ENCODE measurements at regions not wholly inside any gene's neighbourhood (a gene's known extent, or its start where the extent isn't known, plus 50 kb on each side); places are given as distances from the start of the nearest gene placed in this dataset.

GRCh38 chr9:134247918-134248631, 78.2 kb upstream of the RXRA start:
- H3K27me3 Mint-ChIP-seq (ENCODE audit: low read depth in 3 of 3): peaks cover 0 to 3% (median 0%) of the 10 kb centered on the region in 3 donors
- H3K4me3 Mint-ChIP-seq: no peak overlapping the region
- peaks cover 0 to 4% of the 10 kb centered on the region in 2 donors for H3K4me1 Mint-ChIP-seq
- H3K27ac Mint-ChIP-seq: no peak overlapping the region
- DNase-seq: no peak
- H3K36me3 Mint-ChIP-seq: no peaks in the 10 kb centered on the region
- peaks cover 0 to 12% (median 2%) of the 10 kb centered on the region in 6 donors for H3K9me3 Mint-ChIP-seq

- H3K9me3 Mint-ChIP-seq: peaks cover 0 to 12% (median 1%) of the 10 kb centered on the region in 6 donors
- no peaks in the 10 kb centered on the region for H3K4me1 Mint-ChIP-seq
- no peak overlapping the region for H3K4me3 Mint-ChIP-seq
- H3K27ac Mint-ChIP-seq: no peak overlapping the region
- peaks cover 0 to 1% (median 0%) of the 10 kb centered on the region in 3 donors for H3K27me3 Mint-ChIP-seq (ENCODE audit: low read depth in 3 of 3)
- H3K36me3 Mint-ChIP-seq: no peaks in the 10 kb centered on the region
- DNase-seq: no peak
Measured at GRCh38 chr9:134251296-134252069, 74.8 kb upstream of the RXRA start.

- Mint-ChIP-seq H3K9me3 (peaks cover 0 to 11% (median 1%) of the 10 kb centered on the region in 6 donors), H3K27ac (no peak overlapping the region), H3K27me3 (ENCODE audit: low read depth in 3 of 3) (peaks cover 0 to under 1% (median 0%) of the 10 kb centered on the region in 3 donors), H3K36me3 (no peaks in the 10 kb centered on the region), H3K4me3 (no peak overlapping the region), H3K4me1 (no peaks in the 10 kb centered on the region)
- no peak for DNase-seq
Measured at GRCh38 chr9:134252084-134252830, 74.0 kb upstream of the RXRA start.

GRCh38 chr9:134253606-134254205, 72.5 kb upstream of the RXRA start:
- no peaks in the 10 kb centered on the region for H3K9me3 Mint-ChIP-seq
- no peaks in the 10 kb centered on the region for H3K4me1 Mint-ChIP-seq
- peaks cover 0 to 4% (median 0%) of the 10 kb centered on the region in 3 donors for H3K27me3 Mint-ChIP-seq (ENCODE audit: low read depth in 3 of 3)
- peak overlapping the region in 1 of 6 donors; percentile 3 for H3K27ac Mint-ChIP-seq
- DNase-seq: no peak
- no peak overlapping the region for H3K4me3 Mint-ChIP-seq
- no peaks in the 10 kb centered on the region for H3K36me3 Mint-ChIP-seq

- Mint-ChIP-seq H3K27me3 (ENCODE audit: low read depth in 3 of 3) (peaks cover 0 to 4% (median 0%) of the 10 kb centered on the region in 3 donors), H3K27ac (no peak overlapping the region), H3K4me3 (no peak overlapping the region), H3K9me3 (no peaks in the 10 kb centered on the region), H3K4me1 (no peaks in the 10 kb centered on the region), H3K36me3 (no peaks in the 10 kb centered on the region)
- DNase-seq: no peak
Measured at GRCh38 chr9:134258332-134258731, 67.9 kb upstream of the RXRA start.

- Mint-ChIP-seq H3K4me1 (peaks cover 0 to 1% of the 10 kb centered on the region in 2 donors), H3K36me3 (no peaks in the 10 kb centered on the region), H3K27me3 (ENCODE audit: low read depth in 3 of 3) (peaks cover 0 to 6% (median 0%) of the 10 kb centered on the region in 3 donors), H3K27ac (no peak overlapping the region), H3K9me3 (no peaks in the 10 kb centered on the region), H3K4me3 (no peak overlapping the region)
- DNase-seq: no peak
Measured at GRCh38 chr9:134258828-134259546, 67.3 kb upstream of the RXRA start.

- Mint-ChIP-seq H3K36me3 (no peaks in the 10 kb centered on the region), H3K9me3 (no peaks in the 10 kb centered on the region), H3K27me3 (ENCODE audit: low read depth in 3 of 3) (peaks cover 0 to 6% (median 0%) of the 10 kb centered on the region in 3 donors), H3K4me1 (peaks cover 0 to 1% of the 10 kb centered on the region in 2 donors), H3K27ac (no peak overlapping the region), H3K4me3 (no peak overlapping the region)
- DNase-seq: no peak
Measured at GRCh38 chr9:134259708-134260107, 66.5 kb upstream of the RXRA start.

- Mint-ChIP-seq H3K4me1 (peaks cover 0 to 1% of the 10 kb centered on the region in 2 donors), H3K27ac (no peak overlapping the region), H3K27me3 (ENCODE audit: low read depth in 3 of 3) (peaks cover 0 to 8% (median 0%) of the 10 kb centered on the region in 3 donors), H3K36me3 (no peaks in the 10 kb centered on the region), H3K9me3 (no peaks in the 10 kb centered on the region), H3K4me3 (no peak overlapping the region)
- no peak for DNase-seq
Measured at GRCh38 chr9:134260801-134261200, 65.5 kb upstream of the RXRA start.

GRCh38 chr9:134262035-134262434, 64.2 kb upstream of the RXRA start:
- H3K27ac Mint-ChIP-seq: no peak overlapping the region
- DNase-seq: no peak
- H3K27me3 Mint-ChIP-seq (ENCODE audit: low read depth in 3 of 3): peaks cover 0 to 10% (median 3%) of the 10 kb centered on the region in 3 donors
- H3K36me3 Mint-ChIP-seq: no peaks in the 10 kb centered on the region
- no peaks in the 10 kb centered on the region for H3K9me3 Mint-ChIP-seq
- H3K4me3 Mint-ChIP-seq: no peak overlapping the region
- peaks cover 0 to 1% of the 10 kb centered on the region in 2 donors for H3K4me1 Mint-ChIP-seq

- Mint-ChIP-seq H3K27me3 (ENCODE audit: low read depth in 3 of 3) (peaks cover 0 to 9% (median 3%) of the 10 kb centered on the region in 3 donors), H3K4me3 (no peak overlapping the region), H3K9me3 (no peaks in the 10 kb centered on the region), H3K36me3 (no peaks in the 10 kb centered on the region), H3K27ac (no peak overlapping the region), H3K4me1 (peaks cover 7 to 8% of the 10 kb centered on the region in 2 donors)
- DNase-seq: no peak
Measured at GRCh38 chr9:134263596-134263995, 62.7 kb upstream of the RXRA start.

- no peak for DNase-seq
- no peaks in the 10 kb centered on the region for H3K36me3 Mint-ChIP-seq
- H3K27ac Mint-ChIP-seq: no peak overlapping the region
- H3K4me3 Mint-ChIP-seq: no peak overlapping the region
- H3K4me1 Mint-ChIP-seq: peaks cover 8 to 10% of the 10 kb centered on the region in 2 donors
- no peaks in the 10 kb centered on the region for H3K9me3 Mint-ChIP-seq
- H3K27me3 Mint-ChIP-seq (ENCODE audit: low read depth in 3 of 3): peaks cover 0 to 9% (median 3%) of the 10 kb centered on the region in 3 donors
Measured at GRCh38 chr9:134264169-134264568, 62.1 kb upstream of the RXRA start.

- no peak for DNase-seq
- H3K36me3 Mint-ChIP-seq: no peaks in the 10 kb centered on the region
- no peak overlapping the region for H3K4me3 Mint-ChIP-seq
- peaks cover 2 to 12% (median 3%) of the 10 kb centered on the region in 3 donors for H3K27me3 Mint-ChIP-seq (ENCODE audit: low read depth in 3 of 3)
- peaks cover 8 to 10% of the 10 kb centered on the region in 2 donors for H3K4me1 Mint-ChIP-seq
- H3K9me3 Mint-ChIP-seq: no peaks in the 10 kb centered on the region
- H3K27ac Mint-ChIP-seq: no peak overlapping the region
Measured at GRCh38 chr9:134265078-134265477, 61.2 kb upstream of the RXRA start.

- no peak for DNase-seq
- no peak overlapping the region for H3K4me3 Mint-ChIP-seq
- no peak overlapping the region for H3K27ac Mint-ChIP-seq
- H3K4me1 Mint-ChIP-seq: peaks cover 8 to 10% of the 10 kb centered on the region in 2 donors
- no peaks in the 10 kb centered on the region for H3K9me3 Mint-ChIP-seq
- peaks cover 4 to 15% (median 5%) of the 10 kb centered on the region in 3 donors for H3K27me3 Mint-ChIP-seq (ENCODE audit: low read depth in 3 of 3)
- H3K36me3 Mint-ChIP-seq: no peaks in the 10 kb centered on the region
Measured at GRCh38 chr9:134266418-134266817, 59.8 kb upstream of the RXRA start.

All from immature natural killer cell (primary cell).